ENCODE measurements at regions not wholly inside any gene's neighbourhood (a gene's known extent, or its start where the extent isn't known, plus 50 kb on each side); places are given as distances from the start of the nearest gene placed in this dataset.

DNA sequence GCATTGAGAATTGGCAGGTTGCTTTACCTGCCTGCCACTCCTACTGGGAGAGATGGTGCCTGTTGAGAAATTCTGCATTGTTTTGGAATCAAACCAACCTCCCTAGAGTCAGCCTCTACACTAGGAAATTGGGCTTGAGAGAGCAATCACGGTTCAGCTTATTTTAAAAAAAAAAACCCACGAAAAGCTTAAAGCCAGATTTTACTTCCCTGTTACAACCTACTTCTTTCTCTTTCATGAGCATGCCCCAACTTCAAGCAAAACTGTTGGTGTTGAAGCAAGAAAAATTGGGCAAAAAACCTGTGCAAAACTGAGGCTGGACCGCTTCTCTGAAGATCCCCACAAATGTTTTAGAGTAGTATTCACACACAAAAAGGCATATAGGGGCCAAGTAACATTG lies 134.6 kb upstream of the ZEB2 start:
- Histone ChIP-seq H3K27me3 (no peaks in the 10 kb centered on the region), H3K4me1 (ENCODE audit: control insufficient read depth in 1 of 2, insufficient read depth in 1 of 2, low read depth in 1 of 2, low read length in 1 of 2) (no peaks in the 10 kb centered on the region), H3K4me3 (ENCODE audit: low read depth in 1 of 2, low read length in 1 of 2) (no peak overlapping the region), H3K27ac (no peak overlapping the region), H3K9me3 (no peaks in the 10 kb centered on the region), H3K36me3 (no peaks in the 10 kb centered on the region)
- TF ChIP-seq, protein P1, sequence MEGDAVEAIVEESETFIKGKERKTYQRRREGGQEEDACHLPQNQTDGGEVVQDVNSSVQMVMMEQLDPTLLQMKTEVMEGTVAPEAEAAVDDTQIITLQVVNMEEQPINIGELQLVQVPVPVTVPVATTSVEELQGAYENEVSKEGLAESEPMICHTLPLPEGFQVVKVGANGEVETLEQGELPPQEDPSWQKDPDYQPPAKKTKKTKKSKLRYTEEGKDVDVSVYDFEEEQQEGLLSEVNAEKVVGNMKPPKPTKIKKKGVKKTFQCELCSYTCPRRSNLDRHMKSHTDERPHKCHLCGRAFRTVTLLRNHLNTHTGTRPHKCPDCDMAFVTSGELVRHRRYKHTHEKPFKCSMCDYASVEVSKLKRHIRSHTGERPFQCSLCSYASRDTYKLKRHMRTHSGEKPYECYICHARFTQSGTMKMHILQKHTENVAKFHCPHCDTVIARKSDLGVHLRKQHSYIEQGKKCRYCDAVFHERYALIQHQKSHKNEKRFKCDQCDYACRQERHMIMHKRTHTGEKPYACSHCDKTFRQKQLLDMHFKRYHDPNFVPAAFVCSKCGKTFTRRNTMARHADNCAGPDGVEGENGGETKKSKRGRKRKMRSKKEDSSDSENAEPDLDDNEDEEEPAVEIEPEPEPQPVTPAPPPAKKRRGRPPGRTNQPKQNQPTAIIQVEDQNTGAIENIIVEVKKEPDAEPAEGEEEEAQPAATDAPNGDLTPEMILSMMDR (IDR thresholded peaks at IDR 0.05): no peak

DNA sequence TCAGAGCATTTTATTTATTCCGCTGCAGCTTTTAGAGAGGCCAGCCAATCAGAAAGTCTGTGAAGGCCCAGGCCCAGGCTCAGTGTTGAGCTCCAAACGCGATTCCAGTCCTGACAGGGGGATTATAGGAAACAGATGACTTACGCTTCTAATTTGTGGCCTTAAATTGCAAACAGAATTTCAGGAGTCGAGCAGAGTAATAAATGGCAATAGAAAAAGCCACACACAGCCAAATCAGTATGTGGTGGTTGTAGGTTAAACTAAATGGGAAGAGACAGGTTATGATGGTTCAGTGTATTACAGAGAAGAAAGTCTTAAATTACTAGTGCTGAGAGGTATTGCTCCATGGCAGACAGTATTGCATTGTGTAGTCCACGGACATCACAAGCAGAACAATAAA lies 131.0 kb upstream of the ZEB2 start:
- Histone ChIP-seq H3K27me3 (no peaks in the 10 kb centered on the region), H3K36me3 (no peaks in the 10 kb centered on the region), H3K27ac (no peak overlapping the region), H3K4me1 (ENCODE audit: control insufficient read depth in 1 of 2, insufficient read depth in 1 of 2, low read depth in 1 of 2, low read length in 1 of 2) (no peaks in the 10 kb centered on the region), H3K4me3 (ENCODE audit: low read depth in 1 of 2, low read length in 1 of 2) (no peak overlapping the region), H3K9me3 (no peaks in the 10 kb centered on the region)
- TF ChIP-seq, protein P1 (IDR thresholded peaks at IDR 0.05): no peak

DNA sequence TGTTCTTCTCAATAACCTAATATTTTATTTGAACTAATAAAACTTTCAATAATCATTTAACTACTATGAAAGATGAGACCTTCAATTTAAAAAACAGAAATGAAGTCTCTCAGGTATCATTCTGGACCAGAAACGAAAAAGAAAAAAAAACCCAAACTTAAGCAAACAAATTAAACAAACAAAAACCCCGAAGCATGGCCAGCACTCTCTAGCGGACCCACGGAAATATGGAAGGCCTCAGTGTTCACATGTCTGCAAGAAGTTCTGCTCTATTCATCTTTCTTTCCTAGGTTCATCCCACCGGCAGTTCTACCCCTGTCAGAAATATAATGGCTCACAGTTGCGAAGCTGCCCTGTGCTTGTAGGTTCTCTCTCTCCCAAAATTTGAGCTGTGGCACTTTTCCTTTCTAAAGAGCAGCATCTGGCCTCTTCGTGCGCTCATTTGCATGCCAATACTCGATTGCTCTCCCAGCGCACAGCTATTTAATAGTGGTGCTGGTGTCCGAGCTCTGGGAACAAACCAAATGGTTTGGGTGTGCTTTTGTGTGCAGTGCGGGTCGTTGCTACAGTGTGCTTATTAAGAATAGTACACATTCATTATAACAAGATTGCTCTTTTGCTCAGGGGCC lies 129.0 kb upstream of the ZEB2 start:
- TF ChIP-seq, protein P1 (IDR thresholded peaks at IDR 0.05): no peak
- Histone ChIP-seq H3K36me3 (no peaks in the 10 kb centered on the region), H3K27me3 (no peaks in the 10 kb centered on the region), H3K9me3 (no peaks in the 10 kb centered on the region), H3K4me3 (ENCODE audit: low read depth in 1 of 2, low read length in 1 of 2) (no peak overlapping the region), H3K27ac (no peak overlapping the region), H3K4me1 (ENCODE audit: control insufficient read depth in 1 of 2, insufficient read depth in 1 of 2, low read depth in 1 of 2, low read length in 1 of 2) (no peaks in the 10 kb centered on the region)

DNA sequence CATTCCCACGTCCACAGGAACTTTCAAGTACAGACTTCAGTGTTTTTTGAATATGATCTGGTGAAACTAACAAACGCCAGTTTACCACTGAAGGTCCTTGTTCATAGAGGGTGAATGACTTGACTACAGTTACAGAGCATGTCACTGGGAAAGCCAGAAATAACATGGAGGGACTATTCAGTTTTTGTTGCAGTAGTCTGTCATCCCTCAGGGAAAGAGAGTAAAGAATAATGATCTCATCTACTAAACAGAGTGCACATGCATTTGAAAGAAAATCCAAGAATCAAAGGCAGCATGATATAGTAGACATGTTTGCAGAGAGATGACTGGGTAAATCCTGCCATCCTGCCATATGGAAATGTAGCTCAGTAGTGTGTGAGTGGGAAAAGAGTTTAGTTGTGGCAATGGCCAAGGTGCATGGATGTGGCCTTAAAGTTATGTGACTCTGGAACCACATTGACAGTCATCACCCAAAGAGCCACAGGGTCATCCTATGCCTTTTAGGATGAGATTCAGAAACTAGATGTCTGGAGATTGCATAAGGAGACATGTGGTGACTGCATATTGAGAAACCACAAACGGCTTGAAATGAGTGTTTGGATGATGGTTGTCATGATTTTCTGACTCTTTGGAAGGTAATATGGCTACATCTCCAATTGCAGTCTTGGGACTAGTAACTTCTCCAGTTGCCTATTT lies 125.3 kb upstream of the ZEB2 start:
- H3K4me3 ChIP-seq (ENCODE audit: low read depth in 1 of 2, low read length in 1 of 2): no peak overlapping the region
- H3K9me3 ChIP-seq: no peaks in the 10 kb centered on the region
- no peaks in the 10 kb centered on the region for H3K27me3 ChIP-seq
- no peak overlapping the region for H3K27ac ChIP-seq
- H3K4me1 ChIP-seq (ENCODE audit: control insufficient read depth in 1 of 2, insufficient read depth in 1 of 2, low read depth in 1 of 2, low read length in 1 of 2): no peaks in the 10 kb centered on the region
- TF ChIP-seq, protein P1 (IDR thresholded peaks at IDR 0.05): no peak
- no peaks in the 10 kb centered on the region for H3K36me3 ChIP-seq

- H3K27ac ChIP-seq: no peak overlapping the region
- no peaks in the 10 kb centered on the region for H3K36me3 ChIP-seq
- no peaks in the 10 kb centered on the region for H3K27me3 ChIP-seq
- H3K9me3 ChIP-seq: no peaks in the 10 kb centered on the region
- no peaks in the 10 kb centered on the region for H3K4me1 ChIP-seq (ENCODE audit: control insufficient read depth in 1 of 2, insufficient read depth in 1 of 2, low read depth in 1 of 2, low read length in 1 of 2)
- TF ChIP-seq, protein P1 (IDR thresholded peaks at IDR 0.05): no peak
- H3K4me3 ChIP-seq (ENCODE audit: low read depth in 1 of 2, low read length in 1 of 2): no peak overlapping the region
These were observed 124.6 kb upstream of the ZEB2 start for GRCh38 chr2:144644549-144644948.

Data from neutrophil (primary cell).